Subcutaneous abdominal adipose tissue (tissue), 5 donors: ENCODE measurements at regions not wholly inside any gene's neighbourhood (a gene's known extent, or its start where the extent isn't known, plus 50 kb on each side); places are given as distances from the start of the nearest gene placed in this dataset.
A peak's percentile ranks its signal among the peaks of the same experiment; 100 is the strongest.
"Not testable (repeated sequence)": the region's sequence is repeated elsewhere in the genome, so short reads cannot be mapped to it uniquely, and the experiment has no call there.

Source experiments
- H3K27ac ChIP-seq: one replicate; pipeline ENCODE4 v1.7.0; 2013; ENCODE audit warnings: low read depth, mild to moderate bottlenecking, inconsistent platforms, low read length, moderate library complexity
- H3K27me3 ChIP-seq, 5 donors: one replicate each; pipeline ENCODE4 v1.7.0; 2013; ENCODE audit warnings: low read length in 5 of 5, inconsistent platforms in 1 of 5; ENCODE audit not compliant: control insufficient read depth in 5 of 5, insufficient read depth in 4 of 5
- H3K36me3 ChIP-seq, 5 donors: one replicate each; pipeline ENCODE4 v1.7.0; 2013; ENCODE audit warnings: low read length in 5 of 5; ENCODE audit not compliant: control insufficient read depth in 5 of 5, insufficient read depth in 5 of 5
- H3K4me1 ChIP-seq, 5 donors: one replicate each; pipeline ENCODE4 v1.7.0; 2013; ENCODE audit warnings: low read length in 5 of 5, mild to moderate bottlenecking in 3 of 5, moderate library complexity in 1 of 5; ENCODE audit not compliant: control insufficient read depth in 5 of 5, insufficient read depth in 5 of 5
- H3K4me3 ChIP-seq, 5 donors: one replicate each; pipeline ENCODE4 v1.7.0; 2013; ENCODE audit warnings: low read length in 5 of 5, low read depth in 1 of 5
- H3K9ac ChIP-seq, 5 donors: one replicate each; pipeline ENCODE4 v1.7.0; 2013; ENCODE audit warnings: low read length in 5 of 5, mild to moderate bottlenecking in 4 of 5, moderate library complexity in 3 of 5
- H3K9me3 ChIP-seq, 5 donors: one replicate each; pipeline ENCODE4 v1.7.0; 2013; ENCODE audit warnings: low read length in 5 of 5; ENCODE audit not compliant: control insufficient read depth in 5 of 5
- donor health status: healthy.
- donor health status: healthy.
- donor health status: healthy.
- donor health status: healthy.
- donor health status: healthy.

DNA sequence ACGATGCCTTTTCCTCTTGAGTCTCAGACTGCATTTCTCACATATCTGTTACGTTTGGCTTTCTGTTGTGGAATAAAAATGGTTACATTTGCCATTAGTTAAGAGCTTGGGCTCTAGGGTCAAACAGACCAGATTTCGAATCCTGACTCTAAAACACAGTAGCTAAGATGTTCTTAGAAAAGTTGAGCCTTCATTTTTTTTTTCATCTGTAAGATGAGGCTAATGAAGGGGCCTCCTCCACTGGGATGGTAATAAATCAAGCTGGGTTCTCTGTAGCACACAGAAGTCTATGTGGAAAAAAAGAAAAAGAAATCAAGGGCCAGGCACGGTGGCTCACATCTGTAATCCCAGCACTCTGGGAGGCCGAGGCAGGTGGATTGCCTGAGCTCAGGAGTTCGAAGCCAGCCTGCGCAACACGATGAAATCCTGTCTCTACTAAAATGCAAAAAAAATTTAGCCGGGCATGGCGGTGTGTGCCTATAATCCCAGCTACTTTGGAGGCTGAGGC, 49.9 kb upstream of the CAPRIN1 start:
- Histone ChIP-seq H3K9ac (no peak overlapping the region), H3K4me3 (no peak overlapping the region), H3K36me3 (no peaks in the 10 kb centered on the region), H3K4me1 (peaks cover 0 to 8% (median 6%) of the 10 kb centered on the region in 5 donors), H3K27me3 (peaks cover 0 to 3% (median under 1%) of the 10 kb centered on the region in 5 donors), H3K9me3 (no peaks in the 10 kb centered on the region), H3K27ac (no peak overlapping the region)

DNA sequence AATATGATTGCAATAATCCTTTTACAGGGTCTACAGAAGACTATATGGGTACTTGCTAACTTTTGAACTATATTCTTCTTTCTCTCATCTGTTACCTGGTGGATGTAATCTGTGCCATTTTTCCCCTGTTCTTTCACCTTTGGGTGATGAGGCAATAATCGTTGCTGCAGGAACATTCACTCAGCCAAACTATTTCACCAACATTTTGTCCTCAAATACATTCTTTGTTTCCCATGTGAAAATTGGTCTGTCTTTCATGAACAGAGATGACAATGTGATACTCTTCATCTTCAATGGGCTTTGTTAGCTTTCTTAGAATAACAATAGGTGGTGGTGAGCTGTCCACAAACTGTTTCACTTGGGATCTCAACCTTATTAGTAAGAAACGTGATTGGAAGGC, 52.1 kb upstream of the CAPRIN1 start:
- Histone ChIP-seq H3K36me3 (no peaks in the 10 kb centered on the region), H3K4me3 (no peak overlapping the region), H3K27ac (no peak overlapping the region), H3K4me1 (peaks cover 0 to 8% (median 6%) of the 10 kb centered on the region in 5 donors), H3K9me3 (no peaks in the 10 kb centered on the region), H3K9ac (no peak overlapping the region), H3K27me3 (peaks cover 0 to 5% (median 3%) of the 10 kb centered on the region in 5 donors)

DNA sequence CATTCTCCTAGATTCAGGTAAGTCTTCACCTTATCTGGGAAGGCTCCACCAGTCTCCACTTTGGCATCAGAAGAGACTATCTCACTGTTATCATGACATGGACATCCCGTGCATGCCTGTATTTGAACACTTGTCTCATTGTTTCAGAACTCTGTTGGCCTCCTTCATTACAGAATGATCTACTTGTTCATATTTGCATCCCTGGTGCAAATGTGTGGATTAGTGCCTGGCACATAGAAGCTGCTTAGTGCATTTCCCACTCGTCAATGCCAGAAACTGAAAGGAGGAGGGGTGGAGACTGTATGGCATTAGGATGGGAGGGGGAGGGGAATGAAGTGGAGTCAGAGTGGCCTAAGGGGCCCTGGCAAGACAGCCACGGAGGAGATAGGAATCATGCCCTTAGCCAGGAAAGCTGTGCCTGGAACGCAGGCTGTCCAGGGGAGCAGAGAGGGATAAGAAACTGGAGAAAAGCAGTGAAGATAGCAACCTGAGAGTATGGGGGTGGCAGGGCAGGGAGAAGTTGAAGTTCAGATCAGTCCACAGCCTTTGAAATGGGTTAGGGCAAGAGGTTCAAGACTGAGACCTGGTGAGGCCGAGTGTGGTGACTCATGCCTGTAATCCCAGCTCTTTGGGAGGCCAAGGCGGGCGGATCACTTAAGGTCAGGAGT, 53.8 kb upstream of the CAPRIN1 start:
- Histone ChIP-seq H3K27ac (no peak overlapping the region), H3K9me3 (no peaks in the 10 kb centered on the region), H3K36me3 (no peaks in the 10 kb centered on the region), H3K27me3 (peaks cover 0 to 5% (median 3%) of the 10 kb centered on the region in 5 donors), H3K9ac (no peak overlapping the region), H3K4me3 (no peak overlapping the region), H3K4me1 (peaks cover 0 to 8% (median 6%) of the 10 kb centered on the region in 5 donors)

DNA sequence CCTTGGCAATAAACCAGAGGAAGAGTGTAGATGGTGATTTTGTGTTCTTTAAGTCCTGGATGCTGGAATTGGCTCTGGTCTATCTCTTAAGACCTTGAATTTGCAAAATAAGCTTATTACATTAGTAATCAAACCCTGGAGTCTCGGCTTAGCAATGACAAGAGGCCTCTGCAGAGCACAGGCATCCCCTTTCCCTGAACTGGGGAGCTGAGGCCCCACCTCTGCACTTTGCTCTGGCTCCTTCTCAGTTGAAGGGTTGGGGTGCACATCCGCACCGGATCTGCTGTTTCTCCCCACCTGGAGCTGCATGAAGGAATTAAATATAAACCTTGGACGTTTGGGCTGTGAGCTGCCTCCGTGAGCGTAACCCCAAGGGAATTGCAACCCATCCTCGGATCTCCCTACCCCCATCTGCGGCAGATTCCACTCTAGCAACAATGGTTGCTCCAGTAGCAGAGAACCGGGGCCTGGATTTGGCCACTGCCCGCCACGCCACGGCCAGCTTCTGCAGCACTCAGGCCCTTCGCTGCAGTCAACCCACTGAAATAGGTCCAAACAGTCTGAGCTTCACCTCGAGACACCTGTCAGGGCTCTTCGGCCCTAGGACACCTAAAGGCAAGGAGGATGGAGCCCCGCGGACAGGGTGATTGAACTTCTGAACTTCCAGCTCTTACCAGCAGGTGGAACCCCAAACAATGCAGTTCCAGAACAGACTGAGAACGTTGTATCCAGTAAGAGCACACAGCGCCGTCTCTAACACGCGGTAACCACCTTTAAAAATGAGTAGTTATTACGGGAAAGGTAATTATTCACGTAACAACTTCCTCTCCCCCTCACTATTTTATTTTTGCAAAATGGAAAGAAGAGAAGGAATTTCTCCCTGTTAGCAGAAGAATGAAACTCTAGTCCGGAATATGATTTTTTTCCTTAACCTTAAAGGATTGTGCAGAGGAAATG, 54.8 kb upstream of the CAPRIN1 start:
- Histone ChIP-seq H3K27ac (no peak overlapping the region), H3K4me3 (peak overlapping the region in 1 of 5 donors; percentile 24), H3K9ac (no peak overlapping the region), H3K27me3 (peaks cover 0 to 5% (median 3%) of the 10 kb centered on the region in 5 donors), H3K36me3 (no peaks in the 10 kb centered on the region), H3K4me1 (peaks cover 0 to 8% (median 6%) of the 10 kb centered on the region in 5 donors), H3K9me3 (no peaks in the 10 kb centered on the region)

DNA sequence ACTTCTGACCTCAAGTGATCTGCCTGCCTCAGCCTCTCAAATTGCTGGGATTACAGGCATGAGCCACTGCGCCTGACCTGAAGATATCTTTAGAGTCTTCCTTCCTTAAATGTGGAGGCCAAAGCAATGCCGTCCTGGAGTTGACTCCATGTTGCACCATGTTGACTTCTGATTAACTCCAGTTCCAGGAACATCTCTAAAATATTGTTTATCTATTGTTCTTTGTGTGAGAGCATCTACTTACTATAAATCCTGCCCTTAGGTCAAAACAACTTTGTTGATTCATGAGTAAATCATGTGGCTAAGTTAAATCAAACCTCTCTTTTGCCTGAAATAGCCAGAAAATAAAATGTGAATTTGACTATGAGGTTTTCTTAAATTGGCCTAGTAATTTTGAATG, 56.6 kb upstream of the CAPRIN1 start:
- H3K9ac ChIP-seq = no peak overlapping the region
- peaks cover 0 to 5% (median 3%) of the 10 kb centered on the region in 5 donors for H3K27me3 ChIP-seq
- peaks cover 0 to 8% (median 6%) of the 10 kb centered on the region in 5 donors for H3K4me1 ChIP-seq
- H3K9me3 ChIP-seq = no peaks in the 10 kb centered on the region
- H3K36me3 ChIP-seq = no peaks in the 10 kb centered on the region
- no peak overlapping the region for H3K4me3 ChIP-seq
- no peak overlapping the region for H3K27ac ChIP-seq

DNA sequence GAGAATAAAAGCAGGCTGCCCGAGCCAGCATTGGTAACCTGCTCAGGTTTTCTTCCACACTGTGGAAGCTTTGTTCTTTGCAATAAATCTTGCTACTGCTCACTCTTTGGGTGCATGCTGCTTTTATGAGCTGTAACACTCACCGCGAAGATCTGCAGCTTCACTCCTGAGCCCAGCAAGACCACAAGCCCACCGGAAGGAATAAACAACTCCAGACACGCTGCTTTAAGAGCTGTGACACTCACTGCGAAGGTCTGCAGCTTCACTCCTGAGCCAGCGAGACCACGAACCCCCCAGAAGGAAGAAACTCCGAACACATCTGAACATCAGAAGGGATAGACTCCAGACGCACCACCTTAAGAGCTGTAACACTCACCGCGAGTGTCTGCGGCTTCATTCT, 60.4 kb upstream of the CAPRIN1 start:
- not testable (repeated sequence) for H3K4me3 ChIP-seq, H3K27me3 ChIP-seq, H3K36me3 ChIP-seq, H3K9me3 ChIP-seq, H3K9ac ChIP-seq, H3K27ac ChIP-seq, H3K4me1 ChIP-seq

DNA sequence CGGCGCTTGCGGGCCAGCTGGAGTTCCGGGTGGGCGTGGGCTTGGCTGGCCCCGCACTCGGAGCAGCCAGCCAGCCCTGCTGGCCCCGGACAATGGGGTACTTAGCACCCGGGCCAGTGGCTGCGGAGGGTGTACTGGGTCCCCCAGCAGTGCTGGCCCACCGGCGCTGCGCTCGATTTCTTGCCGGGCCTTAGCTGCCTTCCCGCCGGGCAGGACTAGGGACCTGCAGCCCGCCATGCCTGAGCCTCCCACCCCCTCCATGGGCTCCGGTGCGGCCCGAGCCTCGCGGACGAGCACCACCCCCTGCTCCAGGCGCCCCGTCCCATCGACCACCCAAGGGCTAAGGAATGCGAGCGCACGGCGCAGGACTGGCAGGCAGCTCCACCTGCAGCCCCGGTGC, 61.4 kb upstream of the CAPRIN1 start:
- not testable (repeated sequence) for H3K9ac ChIP-seq, H3K27me3 ChIP-seq, H3K27ac ChIP-seq, H3K4me3 ChIP-seq, H3K9me3 ChIP-seq, H3K4me1 ChIP-seq, H3K36me3 ChIP-seq

DNA sequence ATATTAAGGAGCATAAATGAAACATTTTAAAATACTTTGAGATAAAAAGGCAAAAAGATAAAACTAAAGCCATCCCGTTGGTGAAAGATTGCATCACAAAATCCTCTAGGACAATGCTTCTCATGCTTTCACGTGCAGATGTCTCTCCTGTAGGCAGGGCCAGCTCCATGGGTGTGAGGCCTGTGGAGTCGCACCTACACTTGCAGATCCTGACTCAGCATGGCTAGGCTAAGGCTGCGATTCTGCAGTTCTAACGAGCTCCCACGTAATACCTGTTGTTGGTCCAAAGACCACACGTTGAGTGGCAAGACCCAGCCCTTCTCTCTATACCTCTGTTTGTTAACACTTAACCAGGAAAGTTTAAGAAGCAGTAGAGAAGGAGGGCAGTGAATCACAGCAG, 62.1 kb upstream of the CAPRIN1 start:
- Histone ChIP-seq H3K4me1 (no peaks in the 10 kb centered on the region), H3K27ac (no peak overlapping the region), H3K36me3 (no peaks in the 10 kb centered on the region), H3K27me3 (no peaks in the 10 kb centered on the region), H3K9ac (no peak overlapping the region), H3K4me3 (no peak overlapping the region), H3K9me3 (no peaks in the 10 kb centered on the region)

DNA sequence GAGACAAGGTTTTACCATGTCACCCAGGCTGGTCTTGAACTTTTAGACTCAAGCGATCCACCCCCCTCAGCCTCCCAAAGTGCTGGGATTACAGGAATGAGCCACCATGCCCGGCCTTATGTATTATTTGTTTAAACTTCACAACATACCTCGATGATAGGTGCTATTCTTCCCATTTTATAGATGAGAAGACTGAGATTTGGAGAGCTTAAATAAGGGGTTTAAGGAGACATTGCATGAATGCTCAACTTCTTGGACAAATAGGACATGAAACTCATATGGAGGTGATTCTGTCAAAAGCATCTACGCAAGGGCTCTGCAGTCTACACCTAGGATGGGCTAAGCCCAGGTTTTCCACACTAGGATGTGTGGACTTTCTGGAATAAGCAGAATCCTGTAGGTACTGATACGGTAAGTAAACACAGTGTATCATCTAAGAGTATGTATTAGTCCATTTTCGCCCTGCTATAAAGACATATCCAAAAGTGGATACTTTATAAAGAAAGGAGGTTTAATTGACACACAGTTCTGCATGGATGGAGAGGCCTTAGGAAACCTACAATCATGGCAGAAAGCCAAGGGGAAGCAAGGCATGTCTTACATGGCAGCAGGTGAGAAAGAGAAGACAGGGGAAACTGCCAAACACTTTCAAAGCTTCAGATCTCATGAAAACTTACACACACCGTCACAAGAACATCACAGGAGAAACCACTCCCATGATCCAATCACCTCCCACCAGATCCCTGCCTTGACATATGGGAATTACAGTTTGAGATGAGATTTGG, 62.8 kb upstream of the CAPRIN1 start:
- Histone ChIP-seq H3K4me1 (no peaks in the 10 kb centered on the region), H3K27ac (no peak overlapping the region), H3K4me3 (no peak overlapping the region), H3K27me3 (no peaks in the 10 kb centered on the region), H3K9ac (no peak overlapping the region), H3K36me3 (no peaks in the 10 kb centered on the region), H3K9me3 (no peaks in the 10 kb centered on the region)
